ENCODE measurements at regions not wholly inside any gene's neighbourhood (a gene's known extent, or its start where the extent isn't known, plus 50 kb on each side); places are given as distances from the start of the nearest gene placed in this dataset.

DNA sequence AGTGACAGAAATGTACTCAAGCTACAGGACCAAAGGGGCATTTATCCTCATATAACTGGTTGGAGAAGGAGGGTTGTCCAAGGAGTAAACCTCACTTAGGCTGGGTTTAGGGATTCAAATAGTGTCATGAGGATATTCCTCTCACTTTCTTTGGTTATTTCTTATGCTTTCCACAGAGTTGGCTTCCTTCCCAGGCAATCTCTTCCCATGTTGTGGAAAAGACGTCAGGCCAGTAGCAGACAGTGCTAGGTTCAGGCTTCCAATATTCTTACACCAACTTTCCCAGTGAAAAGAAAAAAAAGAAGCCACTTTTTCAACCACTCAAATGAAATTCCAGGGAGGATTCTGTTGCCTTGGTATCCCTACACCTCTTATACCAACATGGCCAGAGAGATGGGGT lies 653.0 kb downstream of the C4orf33 start:
- TF ChIP-seq, protein P1, sequence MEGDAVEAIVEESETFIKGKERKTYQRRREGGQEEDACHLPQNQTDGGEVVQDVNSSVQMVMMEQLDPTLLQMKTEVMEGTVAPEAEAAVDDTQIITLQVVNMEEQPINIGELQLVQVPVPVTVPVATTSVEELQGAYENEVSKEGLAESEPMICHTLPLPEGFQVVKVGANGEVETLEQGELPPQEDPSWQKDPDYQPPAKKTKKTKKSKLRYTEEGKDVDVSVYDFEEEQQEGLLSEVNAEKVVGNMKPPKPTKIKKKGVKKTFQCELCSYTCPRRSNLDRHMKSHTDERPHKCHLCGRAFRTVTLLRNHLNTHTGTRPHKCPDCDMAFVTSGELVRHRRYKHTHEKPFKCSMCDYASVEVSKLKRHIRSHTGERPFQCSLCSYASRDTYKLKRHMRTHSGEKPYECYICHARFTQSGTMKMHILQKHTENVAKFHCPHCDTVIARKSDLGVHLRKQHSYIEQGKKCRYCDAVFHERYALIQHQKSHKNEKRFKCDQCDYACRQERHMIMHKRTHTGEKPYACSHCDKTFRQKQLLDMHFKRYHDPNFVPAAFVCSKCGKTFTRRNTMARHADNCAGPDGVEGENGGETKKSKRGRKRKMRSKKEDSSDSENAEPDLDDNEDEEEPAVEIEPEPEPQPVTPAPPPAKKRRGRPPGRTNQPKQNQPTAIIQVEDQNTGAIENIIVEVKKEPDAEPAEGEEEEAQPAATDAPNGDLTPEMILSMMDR (IDR thresholded peaks at IDR 0.05; ENCODE audit: low read depth, low read length) = no peak
- TF ChIP-seq EZH2phosphoT487 (IDR thresholded peaks at IDR 0.05; ENCODE audit: low read depth) = no peak

Data from OCI-LY3 (cell line).